ENCODE measurements at regions not wholly inside any gene's neighbourhood (a gene's known extent, or its start where the extent isn't known, plus 50 kb on each side); places are given as distances from the start of the nearest gene placed in this dataset.
"Not testable (repeated sequence)": the region's sequence is repeated elsewhere in the genome, so short reads cannot be mapped to it uniquely, and the experiment has no call there.

DNA sequence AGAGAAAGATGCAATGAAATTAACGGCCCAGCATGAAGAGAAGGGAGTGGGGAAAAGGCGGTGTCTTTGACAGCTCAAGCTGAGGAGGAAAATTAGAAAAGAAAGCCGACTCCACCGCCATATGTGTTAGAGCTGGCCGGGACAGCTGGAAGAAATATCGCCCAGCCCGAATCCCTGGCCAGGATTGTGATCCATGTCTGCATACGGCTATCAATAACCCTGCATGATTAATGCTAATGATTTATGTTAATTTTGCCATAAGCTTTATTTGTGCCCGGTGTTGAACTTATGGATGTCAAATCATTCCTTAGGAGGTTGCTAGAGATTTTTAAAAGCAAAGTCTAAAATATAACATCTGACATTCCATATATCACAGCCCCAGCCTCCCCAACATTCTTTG, 263.4 kb upstream of the ZNF507 start:
- Histone ChIP-seq H3K27me3 (ENCODE audit: control insufficient read depth, insufficient read depth, low read length) (no peaks in the 10 kb centered on the region), H3K9me3 (ENCODE audit: control insufficient read depth in 2 of 2, low read length in 2 of 2) (peaks cover 0 to 2% of the 10 kb centered on the region in 2 experiments), H3K27ac (ENCODE audit: insufficient read depth, low read length, poor library complexity, severe bottlenecking) (no peak overlapping the region), H3K4me1 (ENCODE audit: control insufficient read depth, insufficient read depth, low read length, poor library complexity, severe bottlenecking) (no peaks in the 10 kb centered on the region), H3K36me3 (ENCODE audit: control insufficient read depth, insufficient read depth, low read length) (no peaks in the 10 kb centered on the region), H3K4me3 (ENCODE audit: low read depth, low read length) (no peak overlapping the region)
- H3K36me3 Mint-ChIP-seq: no peaks in the 10 kb centered on the region
- H3K27ac Mint-ChIP-seq: no peak overlapping the region
- no peaks in the 10 kb centered on the region for H3K27me3 Mint-ChIP-seq
- no peak for DNase-seq
- peaks cover 0 to 8% (median 5%) of the 10 kb centered on the region in 7 donors for H3K9me3 Mint-ChIP-seq
- no peaks in the 10 kb centered on the region for H3K4me1 Mint-ChIP-seq
- H3K4me3 Mint-ChIP-seq: no peak overlapping the region
- ATAC-seq (ENCODE audit: low read depth in 2 of 2): no peak

DNA sequence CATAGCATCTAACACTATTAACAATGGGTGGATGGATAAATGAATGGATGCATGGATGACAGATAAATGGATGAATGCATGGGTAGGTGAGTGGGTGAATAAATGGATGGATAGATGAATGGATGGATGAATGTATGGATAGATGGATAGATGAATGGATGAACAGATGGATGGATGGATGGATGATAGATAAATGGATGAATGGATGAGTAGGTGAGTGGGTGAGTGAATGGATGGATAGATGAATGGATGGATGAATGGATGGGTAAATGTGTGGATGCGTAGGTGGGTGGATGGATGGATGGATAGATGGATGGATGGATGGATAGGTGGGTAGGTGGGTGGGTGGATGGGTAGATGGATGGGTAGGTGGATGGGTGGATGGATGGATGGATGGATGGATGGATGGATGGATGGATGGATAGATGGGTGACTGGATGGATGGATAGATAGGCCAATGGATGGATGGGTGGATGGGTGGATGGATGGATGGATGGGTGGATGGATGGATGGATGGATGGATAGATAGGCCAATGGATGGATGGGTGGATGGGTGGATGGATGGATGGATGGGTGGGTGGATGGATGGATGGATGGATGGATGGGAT, 260.6 kb upstream of the ZNF507 start:
- not testable (repeated sequence) for H3K36me3 Mint-ChIP-seq; H3K9me3 ChIP-seq (ENCODE audit: control insufficient read depth in 2 of 2, low read length in 2 of 2); H3K27me3 Mint-ChIP-seq; H3K4me3 ChIP-seq (ENCODE audit: low read depth, low read length); DNase-seq; H3K27me3 ChIP-seq (ENCODE audit: control insufficient read depth, insufficient read depth, low read length); H3K27ac ChIP-seq (ENCODE audit: insufficient read depth, low read length, poor library complexity, severe bottlenecking); H3K4me1 Mint-ChIP-seq; ATAC-seq (ENCODE audit: low read depth in 2 of 2); H3K4me1 ChIP-seq (ENCODE audit: control insufficient read depth, insufficient read depth, low read length, poor library complexity, severe bottlenecking); H3K36me3 ChIP-seq (ENCODE audit: control insufficient read depth, insufficient read depth, low read length); H3K27ac Mint-ChIP-seq; H3K9me3 Mint-ChIP-seq
- peak overlapping the region in 1 of 4 donors; percentile 24 for H3K4me3 Mint-ChIP-seq

- Histone ChIP-seq H3K27me3 (ENCODE audit: control insufficient read depth, insufficient read depth, low read length) (no peaks in the 10 kb centered on the region), H3K4me3 (ENCODE audit: low read depth, low read length) (no peak overlapping the region), H3K9me3 (ENCODE audit: control insufficient read depth in 2 of 2, low read length in 2 of 2) (no peaks in the 10 kb centered on the region), H3K36me3 (ENCODE audit: control insufficient read depth, insufficient read depth, low read length) (no peaks in the 10 kb centered on the region), H3K4me1 (ENCODE audit: control insufficient read depth, insufficient read depth, low read length, poor library complexity, severe bottlenecking) (no peaks in the 10 kb centered on the region), H3K27ac (ENCODE audit: insufficient read depth, low read length, poor library complexity, severe bottlenecking) (no peak overlapping the region)
- Mint-ChIP-seq H3K4me3 (no peak overlapping the region), H3K36me3 (no peaks in the 10 kb centered on the region), H3K4me1 (no peaks in the 10 kb centered on the region), H3K27me3 (no peaks in the 10 kb centered on the region), H3K27ac (no peak overlapping the region), H3K9me3 (peaks cover 0 to 4% (median 1%) of the 10 kb centered on the region in 7 donors)
- ATAC-seq (ENCODE audit: low read depth in 2 of 2) (no peak), DNase-seq (no peak)
Measured at GRCh38 chr19:32091241-32091640, 254.2 kb upstream of the ZNF507 start.

GRCh38 chr19:32097011-32097410, 248.4 kb upstream of the ZNF507 start:
- Histone ChIP-seq H3K4me1 (ENCODE audit: control insufficient read depth, insufficient read depth, low read length, poor library complexity, severe bottlenecking) (no peaks in the 10 kb centered on the region), H3K27ac (ENCODE audit: insufficient read depth, low read length, poor library complexity, severe bottlenecking) (no peak overlapping the region), H3K9me3 (ENCODE audit: control insufficient read depth in 2 of 2, low read length in 2 of 2) (no peaks in the 10 kb centered on the region), H3K27me3 (ENCODE audit: control insufficient read depth, insufficient read depth, low read length) (no peaks in the 10 kb centered on the region), H3K4me3 (ENCODE audit: low read depth, low read length) (no peak overlapping the region), H3K36me3 (ENCODE audit: control insufficient read depth, insufficient read depth, low read length) (no peaks in the 10 kb centered on the region)
- Mint-ChIP-seq H3K9me3 (peaks cover 0 to 12% (median 0%) of the 10 kb centered on the region in 7 donors), H3K27me3 (peaks cover 5% of the 10 kb centered on the region), H3K4me3 (no peak overlapping the region), H3K27ac (no peak overlapping the region), H3K4me1 (no peaks in the 10 kb centered on the region), H3K36me3 (no peaks in the 10 kb centered on the region)
- ATAC-seq (ENCODE audit: low read depth in 2 of 2): no peak
- DNase-seq: no peak

DNA sequence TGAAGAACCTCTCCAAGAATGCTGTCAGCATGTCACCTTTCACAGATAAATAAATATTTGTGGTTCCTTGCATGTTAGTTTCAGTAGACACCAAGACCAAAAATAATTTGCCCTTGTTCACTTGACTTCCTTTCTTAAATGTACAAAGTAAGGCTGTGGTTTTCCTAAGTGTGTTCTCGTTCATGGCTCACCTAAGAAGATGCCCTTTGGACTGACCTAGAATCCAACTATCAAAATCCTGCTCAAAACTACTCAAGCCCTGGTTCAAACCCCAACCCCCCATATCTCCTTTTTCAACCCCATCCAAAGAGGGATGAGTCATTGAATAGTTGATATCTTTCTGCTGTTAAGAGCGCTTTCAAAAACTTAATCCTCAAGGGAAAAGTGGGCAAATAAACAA, 247.8 kb upstream of the ZNF507 start:
- no peaks in the 10 kb centered on the region for H3K4me1 ChIP-seq (ENCODE audit: control insufficient read depth, insufficient read depth, low read length, poor library complexity, severe bottlenecking)
- DNase-seq (no peak), ATAC-seq (ENCODE audit: low read depth in 2 of 2) (no peak)
- no peaks in the 10 kb centered on the region for H3K27me3 ChIP-seq (ENCODE audit: control insufficient read depth, insufficient read depth, low read length)
- H3K9me3 Mint-ChIP-seq: peaks cover 0 to 12% (median 0%) of the 10 kb centered on the region in 7 donors
- no peaks in the 10 kb centered on the region for H3K36me3 Mint-ChIP-seq
- H3K4me3 Mint-ChIP-seq: no peak overlapping the region
- H3K27ac ChIP-seq (ENCODE audit: insufficient read depth, low read length, poor library complexity, severe bottlenecking): no peak overlapping the region
- peaks cover 5% of the 10 kb centered on the region for H3K27me3 Mint-ChIP-seq
- H3K4me3 ChIP-seq (ENCODE audit: low read depth, low read length): no peak overlapping the region
- no peaks in the 10 kb centered on the region for H3K9me3 ChIP-seq (ENCODE audit: control insufficient read depth in 2 of 2, low read length in 2 of 2)
- no peaks in the 10 kb centered on the region for H3K36me3 ChIP-seq (ENCODE audit: control insufficient read depth, insufficient read depth, low read length)
- H3K27ac Mint-ChIP-seq: no peak overlapping the region
- H3K4me1 Mint-ChIP-seq: no peaks in the 10 kb centered on the region

DNA sequence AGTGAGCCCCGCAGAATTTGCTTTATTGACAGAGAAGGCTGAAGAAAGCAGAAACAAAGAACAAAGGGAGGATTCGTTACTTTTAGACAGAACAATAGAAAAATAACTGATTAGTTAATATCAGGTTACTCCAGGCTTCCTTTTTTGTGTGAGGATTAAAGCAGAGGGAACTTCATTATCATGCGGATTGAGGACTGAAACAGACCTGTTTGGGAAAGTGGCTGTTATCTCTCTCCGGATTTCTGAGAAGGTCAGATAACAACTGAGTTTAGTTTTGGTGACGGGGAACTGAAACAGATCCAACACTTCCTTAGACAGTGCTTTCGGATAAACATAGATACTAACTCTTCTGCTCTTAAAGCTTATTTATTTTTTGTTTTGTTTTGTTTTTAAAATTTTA, 246.4 kb upstream of the ZNF507 start:
- Mint-ChIP-seq H3K27me3 (peaks cover 8% of the 10 kb centered on the region), H3K27ac (no peak overlapping the region), H3K4me1 (no peaks in the 10 kb centered on the region), H3K4me3 (no peak overlapping the region), H3K36me3 (no peaks in the 10 kb centered on the region), H3K9me3 (peaks cover 0 to 9% (median 1%) of the 10 kb centered on the region in 7 donors)
- Histone ChIP-seq H3K4me3 (ENCODE audit: low read depth, low read length) (no peak overlapping the region), H3K36me3 (ENCODE audit: control insufficient read depth, insufficient read depth, low read length) (no peaks in the 10 kb centered on the region), H3K27ac (ENCODE audit: insufficient read depth, low read length, poor library complexity, severe bottlenecking) (no peak overlapping the region), H3K9me3 (ENCODE audit: control insufficient read depth in 2 of 2, low read length in 2 of 2) (no peaks in the 10 kb centered on the region), H3K4me1 (ENCODE audit: control insufficient read depth, insufficient read depth, low read length, poor library complexity, severe bottlenecking) (no peaks in the 10 kb centered on the region), H3K27me3 (ENCODE audit: control insufficient read depth, insufficient read depth, low read length) (no peaks in the 10 kb centered on the region)
- DNase-seq (no peak), ATAC-seq (ENCODE audit: low read depth in 2 of 2) (no peak)

GRCh38 chr19:32101206-32101605, 244.2 kb upstream of the ZNF507 start:
- H3K36me3 Mint-ChIP-seq: no peaks in the 10 kb centered on the region
- peaks cover 23% of the 10 kb centered on the region for H3K27me3 Mint-ChIP-seq
- Histone ChIP-seq H3K27me3 (ENCODE audit: control insufficient read depth, insufficient read depth, low read length) (no peaks in the 10 kb centered on the region), H3K27ac (ENCODE audit: insufficient read depth, low read length, poor library complexity, severe bottlenecking) (no peak overlapping the region), H3K4me1 (ENCODE audit: control insufficient read depth, insufficient read depth, low read length, poor library complexity, severe bottlenecking) (no peaks in the 10 kb centered on the region), H3K4me3 (ENCODE audit: low read depth, low read length) (no peak overlapping the region), H3K36me3 (ENCODE audit: control insufficient read depth, insufficient read depth, low read length) (no peaks in the 10 kb centered on the region), H3K9me3 (ENCODE audit: control insufficient read depth in 2 of 2, low read length in 2 of 2) (no peaks in the 10 kb centered on the region)
- peaks cover 0 to 2% (median 0%) of the 10 kb centered on the region in 4 donors for H3K4me1 Mint-ChIP-seq
- ATAC-seq (ENCODE audit: low read depth in 2 of 2) (no peak), DNase-seq (no peak)
- no peak overlapping the region for H3K4me3 Mint-ChIP-seq
- H3K9me3 Mint-ChIP-seq: peaks cover 0 to 9% (median 1%) of the 10 kb centered on the region in 7 donors
- no peak overlapping the region for H3K27ac Mint-ChIP-seq

- no peak overlapping the region for H3K27ac ChIP-seq (ENCODE audit: insufficient read depth, low read length, poor library complexity, severe bottlenecking)
- DNase-seq (no peak), ATAC-seq (ENCODE audit: low read depth in 2 of 2) (no peak)
- Mint-ChIP-seq H3K36me3 (no peaks in the 10 kb centered on the region), H3K27me3 (peaks cover 26% of the 10 kb centered on the region), H3K9me3 (peaks cover 0 to 9% (median 1%) of the 10 kb centered on the region in 7 donors), H3K27ac (no peak overlapping the region), H3K4me3 (no peak overlapping the region), H3K4me1 (peaks cover 0 to 2% (median 0%) of the 10 kb centered on the region in 4 donors)
- H3K4me1 ChIP-seq (ENCODE audit: control insufficient read depth, insufficient read depth, low read length, poor library complexity, severe bottlenecking): no peaks in the 10 kb centered on the region
- no peaks in the 10 kb centered on the region for H3K36me3 ChIP-seq (ENCODE audit: control insufficient read depth, insufficient read depth, low read length)
- no peaks in the 10 kb centered on the region for H3K27me3 ChIP-seq (ENCODE audit: control insufficient read depth, insufficient read depth, low read length)
- no peaks in the 10 kb centered on the region for H3K9me3 ChIP-seq (ENCODE audit: control insufficient read depth in 2 of 2, low read length in 2 of 2)
- no peak overlapping the region for H3K4me3 ChIP-seq (ENCODE audit: low read depth, low read length)
Measured at GRCh38 chr19:32103541-32103940, 241.9 kb upstream of the ZNF507 start.

Data from CD4-positive, CD25-positive, alpha-beta regulatory T cell (primary cell).